HG02981 (cell line): ENCODE measurements at regions not wholly inside any gene's neighbourhood (a gene's known extent, or its start where the extent isn't known, plus 50 kb on each side); places are given as distances from the start of the nearest gene placed in this dataset.
"Not testable (repeated sequence)": the region's sequence is repeated elsewhere in the genome, so short reads cannot be mapped to it uniquely, and the experiment has no call there.

Source experiments
- ATAC-seq: cut with Tn5 transposase; IDR thresholded peaks from one replicate; pipeline ENCODE4 v1.9.1; 2021; ENCODE audit warnings: mild to moderate bottlenecking, moderate library complexity; ENCODE audit not compliant: unreplicated experiment

GRCh38 chr13:34349091-34349722 is 531.3 kb downstream of the RFC3 start:
- ATAC-seq = no peak

- ATAC-seq = no peak
These were observed 532.7 kb downstream of the RFC3 start for GRCh38 chr13:34350671-34351070.

- no peak for ATAC-seq
These were observed 533.2 kb downstream of the RFC3 start for GRCh38 chr13:34351134-34351533.

GRCh38 chr13:34352958-34353357 is 535.0 kb downstream of the RFC3 start:
- ATAC-seq = no peak

- ATAC-seq = no peak
These were observed 538.9 kb downstream of the RFC3 start for GRCh38 chr13:34356686-34357434.

GRCh38 chr13:34357435-34358232 is 539.7 kb downstream of the RFC3 start:
- ATAC-seq = no peak

GRCh38 chr13:34358811-34359513 is 541.0 kb downstream of the RFC3 start:
- ATAC-seq = no peak

- ATAC-seq = no peak
These were observed 542.8 kb downstream of the RFC3 start for GRCh38 chr13:34360702-34361101.

- no peak for ATAC-seq
These were observed 543.6 kb downstream of the RFC3 start for GRCh38 chr13:34361560-34361959.

GRCh38 chr13:34363266-34363665 is 545.3 kb downstream of the RFC3 start:
- ATAC-seq = no peak

- no peak for ATAC-seq
These were observed 546.7 kb downstream of the RFC3 start for GRCh38 chr13:34364633-34365032.

- ATAC-seq = no peak
These were observed 552.0 kb downstream of the RFC3 start for GRCh38 chr13:34369931-34370330.

GRCh38 chr13:34371108-34371507 is 553.2 kb downstream of the RFC3 start:
- ATAC-seq = no peak

GRCh38 chr13:34371645-34372395 is 553.9 kb downstream of the RFC3 start:
- no peak for ATAC-seq

GRCh38 chr13:34372581-34372980 is 554.6 kb downstream of the RFC3 start:
- ATAC-seq = no peak

GRCh38 chr13:34376483-34376882 is 558.5 kb downstream of the RFC3 start:
- ATAC-seq = no peak

- ATAC-seq = no peak
These were observed 560.8 kb upstream of the NBEA start for GRCh38 chr13:34381228-34381627.

GRCh38 chr13:34383728-34384127 is 558.3 kb upstream of the NBEA start:
- ATAC-seq = no peak

- ATAC-seq = not testable (repeated sequence)
These were observed 555.8 kb upstream of the NBEA start for GRCh38 chr13:34386229-34386628.

GRCh38 chr13:34391076-34391475 is 551.0 kb upstream of the NBEA start:
- ATAC-seq = no peak
